ENCODE measurements at regions not wholly inside any gene's neighbourhood (a gene's known extent, or its start where the extent isn't known, plus 50 kb on each side); places are given as distances from the start of the nearest gene placed in this dataset.

DNA sequence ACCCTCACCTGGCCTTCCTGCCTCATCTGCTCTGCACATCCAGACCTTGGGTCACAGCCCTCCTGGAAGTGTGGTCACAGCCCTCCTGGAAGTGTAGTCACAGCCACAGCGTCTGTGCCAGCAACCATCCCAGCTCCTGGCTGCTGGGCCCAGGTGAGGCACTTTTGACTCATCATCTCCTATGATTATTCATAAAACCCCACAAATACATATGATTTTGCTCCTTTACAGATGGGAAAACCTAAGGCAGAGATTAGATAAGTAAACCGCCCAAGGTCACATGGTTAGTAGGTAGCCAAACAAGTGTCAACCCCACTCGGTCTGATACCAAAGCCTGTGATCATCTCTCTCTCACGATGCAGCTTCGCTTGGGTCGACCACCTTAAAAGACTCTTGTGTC is 94.3 kb downstream of the PRLHR start:
- DNase-seq (ENCODE audit: low read depth in 2 of 2), result no peak

DNA sequence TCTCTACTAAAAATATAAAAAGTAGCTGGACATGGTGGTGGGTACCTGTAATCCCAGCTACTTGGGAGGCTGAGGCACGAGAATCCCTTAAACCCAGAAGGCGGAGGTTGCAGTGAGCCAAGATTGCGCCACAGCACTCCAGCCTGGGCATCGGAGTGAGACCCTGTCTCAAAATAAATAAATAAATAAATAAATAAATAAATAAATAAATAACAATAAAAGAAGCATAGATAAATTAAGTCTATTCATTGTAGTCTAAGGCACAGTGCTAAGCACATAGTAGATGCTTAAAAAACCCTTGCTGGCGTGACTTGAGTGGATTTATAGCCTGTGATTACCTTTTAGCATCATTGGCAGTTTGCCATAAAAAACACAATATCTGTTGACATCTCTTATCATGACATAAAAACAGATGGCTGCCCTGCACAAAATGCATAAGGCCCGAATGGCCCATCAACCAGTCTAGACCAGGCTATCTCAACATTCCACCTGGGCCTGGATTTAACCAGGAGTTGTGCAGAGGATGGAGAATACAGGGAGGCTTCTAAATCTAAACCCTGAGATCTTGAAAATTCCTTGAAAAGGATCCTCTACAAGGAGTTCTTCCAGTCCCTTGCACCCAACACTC is 94.9 kb downstream of the PRLHR start:
- no peak for DNase-seq (ENCODE audit: low read depth in 2 of 2)

DNA sequence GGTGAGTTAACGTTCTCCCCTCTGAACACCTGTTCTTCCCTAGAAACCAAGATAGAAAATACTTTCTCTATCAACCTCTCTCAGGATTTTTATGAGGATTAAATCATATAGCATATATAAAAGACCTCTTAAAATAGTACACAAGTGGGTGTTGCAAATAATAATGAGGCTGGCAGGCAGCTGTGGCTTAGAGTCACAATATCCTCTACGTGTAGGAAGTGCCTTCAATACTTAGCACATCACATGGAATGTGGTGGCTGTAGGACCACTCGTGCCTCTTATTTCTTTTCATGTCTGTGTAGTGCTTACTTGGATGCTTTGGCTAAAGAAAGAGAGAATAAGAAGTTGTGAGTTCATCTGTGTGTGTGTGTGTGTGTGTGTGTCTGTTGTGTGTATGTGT is 96.3 kb downstream of the PRLHR start:
- DNase-seq (ENCODE audit: low read depth in 2 of 2), result no peak

DNA sequence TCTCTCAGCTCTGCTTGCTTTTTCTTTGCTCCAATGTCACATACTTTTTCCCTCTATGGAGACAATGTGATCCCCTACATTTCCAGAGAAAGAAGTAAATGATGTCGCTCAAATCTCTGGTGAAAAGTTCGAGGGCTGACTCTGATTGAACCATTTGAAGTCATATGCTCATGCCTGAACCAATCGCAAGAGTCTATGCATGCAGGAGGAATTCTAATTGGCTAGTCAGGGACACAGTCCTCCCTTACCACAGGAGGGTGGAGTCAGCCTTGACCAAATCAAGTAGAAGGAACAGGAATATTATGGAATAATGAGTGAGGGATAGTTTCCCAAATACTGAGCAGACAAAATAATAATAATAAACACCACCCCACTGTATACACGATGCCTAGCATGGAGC is 96.8 kb downstream of the PRLHR start:
- no peak for DNase-seq (ENCODE audit: low read depth in 2 of 2)

DNA sequence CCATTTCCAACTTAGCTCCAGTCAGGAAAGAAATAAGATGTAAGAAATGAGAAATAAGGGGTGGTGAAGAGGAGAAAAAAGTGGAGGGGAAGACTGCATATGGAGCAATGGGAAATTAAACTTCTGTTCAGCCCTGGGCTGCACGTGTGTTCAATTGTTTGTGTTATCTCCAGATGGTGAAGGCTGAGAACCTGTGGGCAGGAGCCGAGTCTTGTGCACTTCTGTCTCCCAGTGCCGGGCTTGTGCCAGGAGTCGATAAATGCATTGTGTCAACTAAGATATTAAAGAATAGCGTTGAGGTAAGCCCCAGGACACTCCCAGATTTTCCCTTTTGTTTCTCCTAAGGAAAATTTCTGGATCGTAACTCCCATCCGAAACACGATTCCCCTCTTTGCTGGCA is 98.2 kb downstream of the PRLHR start:
- DNase-seq (ENCODE audit: low read depth in 2 of 2), result no peak

DNA sequence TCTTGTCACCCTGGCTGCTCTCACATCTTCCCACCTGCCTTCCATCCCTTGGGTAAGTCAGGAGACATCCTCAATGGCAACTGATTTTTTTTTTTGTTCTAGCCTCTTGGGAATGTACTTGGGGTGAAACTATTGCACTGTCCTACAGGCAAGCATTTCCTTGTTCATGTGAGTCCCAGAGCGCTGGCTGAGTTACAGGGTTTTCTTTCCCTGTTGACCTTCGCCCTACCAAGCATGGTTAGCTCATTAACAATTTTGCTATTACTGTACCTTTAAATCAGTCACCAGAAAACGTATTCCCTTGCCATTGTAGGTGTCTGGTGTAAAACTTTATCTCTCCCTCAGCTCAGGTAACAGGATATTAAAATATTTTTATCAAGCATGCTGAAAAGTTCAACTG is 98.9 kb downstream of the PRLHR start:
- DNase-seq (ENCODE audit: low read depth in 2 of 2), result no peak

DNA sequence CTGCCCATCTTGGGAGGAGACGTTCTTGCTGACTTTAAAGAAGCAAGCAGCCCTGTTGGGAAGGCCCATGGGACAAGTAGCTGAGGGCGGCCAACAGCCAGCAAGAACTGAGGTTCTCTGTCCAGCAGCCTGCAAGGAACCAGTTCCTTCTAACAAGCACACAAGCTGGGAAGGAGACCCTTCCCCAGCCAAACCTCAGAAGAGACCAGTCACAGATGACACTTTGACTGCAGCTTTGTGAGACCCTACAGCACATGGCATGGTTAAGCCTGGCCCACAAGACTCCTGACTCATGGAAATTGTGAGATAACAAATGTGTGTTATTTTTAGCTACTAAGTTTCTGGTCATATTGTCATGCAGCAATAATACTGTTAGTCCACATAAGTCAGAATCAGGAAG is 99.9 kb downstream of the PRLHR start:
- no peak for DNase-seq (ENCODE audit: low read depth in 2 of 2)

DNA sequence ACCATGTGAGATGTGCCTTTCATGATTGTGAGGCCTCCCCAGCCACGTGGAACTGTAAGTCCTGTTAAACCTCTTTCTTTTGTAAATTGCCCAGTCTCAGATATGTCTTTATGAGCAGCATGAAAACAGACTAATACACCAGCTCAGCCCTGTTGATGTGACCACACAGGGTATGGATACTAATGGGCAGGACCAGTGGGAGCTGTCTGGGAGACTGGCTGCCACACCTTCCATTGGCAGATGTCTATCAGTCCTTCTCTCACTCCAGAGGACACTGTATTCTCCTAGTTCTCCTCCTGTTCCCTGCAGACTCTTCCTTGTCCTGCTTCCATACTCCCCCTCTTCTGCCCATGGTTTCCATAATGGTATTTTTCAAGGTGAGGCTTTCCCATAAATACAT is 104.4 kb downstream of the PRLHR start:
- DNase-seq (ENCODE audit: low read depth in 2 of 2), result no peak

DNA sequence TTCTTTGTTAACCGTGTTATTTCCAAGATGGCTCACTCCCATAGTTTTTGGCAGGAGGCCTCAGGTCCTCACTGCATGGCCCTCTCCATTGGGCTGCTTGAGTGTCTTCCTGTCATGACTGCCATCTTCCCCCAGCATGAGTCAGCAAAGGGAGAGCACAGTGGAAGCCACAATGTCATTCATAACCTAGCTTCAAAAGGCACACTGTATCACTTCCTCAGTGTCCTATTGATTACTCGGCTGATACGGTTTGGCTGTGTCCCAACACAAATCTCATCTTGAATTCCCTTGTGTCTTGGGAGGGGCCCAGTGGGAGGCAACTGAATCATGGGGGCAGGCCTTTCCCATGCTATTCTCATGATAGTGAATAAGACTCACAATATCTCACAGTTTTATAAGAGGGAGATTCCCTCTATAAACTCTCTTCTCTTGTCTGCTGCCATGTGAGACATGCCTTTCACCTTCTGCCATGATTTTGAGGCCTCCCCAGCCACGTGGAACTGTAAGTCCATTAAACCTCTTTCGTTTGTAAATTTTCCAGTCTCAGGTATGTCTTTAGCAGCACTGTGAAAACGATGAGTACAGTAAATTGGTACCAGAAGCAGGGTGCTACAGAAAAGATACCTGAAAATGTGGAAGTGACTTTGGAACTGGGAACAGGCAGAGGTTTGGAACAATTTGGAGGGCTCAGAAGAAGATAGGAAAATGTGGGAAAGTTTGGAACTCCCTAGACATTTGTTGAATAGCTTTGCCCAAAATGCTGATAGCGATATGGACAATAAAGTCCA is 106.5 kb downstream of the PRLHR start:
- no peak for DNase-seq (ENCODE audit: low read depth in 2 of 2)

DNA sequence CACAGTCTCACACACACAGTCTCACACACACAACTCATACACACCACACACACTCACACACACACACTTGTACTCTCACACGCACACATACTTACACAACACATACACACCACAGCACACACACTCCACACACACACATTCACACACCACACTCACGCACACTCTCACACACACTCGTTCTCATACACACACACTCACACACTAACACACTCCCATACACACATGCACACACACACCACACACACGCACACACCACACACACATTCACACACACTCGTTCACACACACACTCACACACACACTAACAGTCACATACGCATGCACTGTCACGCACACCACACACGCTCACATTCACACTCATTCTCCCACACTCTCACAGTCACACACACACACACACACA is 109.8 kb downstream of the PRLHR start:
- no peak for DNase-seq (ENCODE audit: low read depth in 2 of 2)

DNA sequence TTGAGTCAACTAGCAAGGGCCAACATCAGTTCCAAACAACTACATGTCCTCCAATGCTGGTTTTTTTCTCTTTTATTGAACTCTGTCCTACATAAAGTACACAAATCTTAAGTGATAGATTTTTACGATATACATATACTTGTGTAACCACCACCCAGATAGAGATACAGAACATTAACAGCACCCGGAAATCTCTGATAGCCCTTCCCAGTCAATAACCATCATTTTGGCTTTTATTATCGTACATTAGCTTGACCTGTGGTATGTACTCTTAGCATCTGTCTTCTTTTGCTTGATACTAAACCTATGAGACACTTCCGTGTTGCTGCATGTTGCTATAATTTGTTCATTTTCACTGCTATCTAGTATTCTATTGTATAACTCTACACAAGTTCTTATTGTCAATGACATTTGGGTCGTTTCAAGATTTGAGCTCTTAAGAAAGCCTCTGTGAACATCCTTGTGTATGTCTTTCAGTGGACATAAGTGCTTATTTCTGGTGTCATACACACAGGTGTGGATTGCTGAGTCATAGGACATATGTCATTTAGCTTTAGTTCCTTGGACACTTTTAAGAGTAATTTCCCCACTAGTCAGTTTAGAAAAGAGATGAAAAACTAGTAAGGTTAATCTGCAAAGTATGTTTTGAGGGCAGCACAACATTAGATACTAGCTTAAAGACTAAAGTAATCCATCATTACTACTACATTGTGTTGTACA is 111.1 kb downstream of the PRLHR start:
- DNase-seq (ENCODE audit: low read depth in 2 of 2), result no peak

DNA sequence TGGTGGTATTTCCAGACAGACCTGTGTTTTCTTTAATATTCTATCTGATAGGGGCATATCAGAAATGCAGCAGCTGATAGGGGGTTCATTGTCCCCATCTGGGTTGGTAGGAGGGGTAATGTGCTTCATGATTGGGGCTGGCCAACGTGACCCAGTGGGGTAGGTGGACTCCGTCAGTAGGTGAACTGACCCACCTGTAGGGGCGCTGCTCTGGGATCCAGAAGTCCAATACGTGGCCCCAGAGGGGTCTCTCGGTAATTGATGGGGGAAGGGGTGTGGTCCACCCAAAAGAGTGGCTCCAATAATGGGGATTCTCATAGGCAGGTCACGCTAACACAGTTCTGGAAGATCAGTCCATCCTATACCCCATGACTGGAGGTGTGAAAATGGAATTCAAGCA is 112.0 kb downstream of the PRLHR start:
- no peak for DNase-seq (ENCODE audit: low read depth in 2 of 2)

DNA sequence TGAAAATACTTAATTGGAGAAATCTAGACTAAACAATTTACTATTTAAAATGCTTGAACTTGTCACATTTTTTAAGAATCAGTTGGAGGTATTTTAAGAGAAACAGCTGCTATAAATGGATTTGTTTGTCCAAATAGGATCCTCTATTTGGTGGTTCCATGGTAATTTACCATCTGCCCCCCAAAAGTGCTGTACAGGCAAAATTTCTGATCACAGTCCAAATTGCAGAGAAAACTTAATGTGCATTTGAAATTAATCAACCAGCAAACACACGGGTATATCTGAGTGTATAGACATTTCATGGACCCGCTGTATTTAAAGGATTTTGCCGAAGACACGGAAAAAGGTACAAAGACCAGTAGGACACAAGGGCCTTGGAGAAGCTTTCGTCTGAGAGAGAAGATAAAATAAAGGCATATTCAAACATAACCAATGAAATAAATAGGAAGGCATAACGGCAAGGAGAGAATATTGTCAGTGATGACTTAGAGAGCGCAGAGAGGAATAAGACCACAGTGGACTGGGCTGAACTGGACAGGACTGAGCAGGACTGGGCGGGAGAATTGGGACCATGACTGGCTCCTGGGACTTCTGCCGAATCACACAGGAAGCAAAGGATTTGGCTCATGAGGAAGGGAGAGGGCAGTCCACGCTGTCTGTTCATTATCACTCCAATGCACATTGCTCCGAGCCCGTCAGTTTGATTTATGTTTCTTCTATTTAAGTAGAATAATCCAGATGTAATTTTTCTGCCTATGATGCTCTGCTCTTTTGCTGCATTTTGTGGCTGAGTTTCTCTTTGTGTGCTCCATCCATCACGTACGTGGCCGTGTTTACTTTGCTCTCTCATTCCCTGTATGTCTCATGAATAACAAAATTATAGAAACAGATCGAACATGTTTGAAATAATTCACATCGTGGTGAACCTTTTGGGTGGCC is 112.8 kb downstream of the PRLHR start:
- no peak for DNase-seq (ENCODE audit: low read depth in 2 of 2)

DNA sequence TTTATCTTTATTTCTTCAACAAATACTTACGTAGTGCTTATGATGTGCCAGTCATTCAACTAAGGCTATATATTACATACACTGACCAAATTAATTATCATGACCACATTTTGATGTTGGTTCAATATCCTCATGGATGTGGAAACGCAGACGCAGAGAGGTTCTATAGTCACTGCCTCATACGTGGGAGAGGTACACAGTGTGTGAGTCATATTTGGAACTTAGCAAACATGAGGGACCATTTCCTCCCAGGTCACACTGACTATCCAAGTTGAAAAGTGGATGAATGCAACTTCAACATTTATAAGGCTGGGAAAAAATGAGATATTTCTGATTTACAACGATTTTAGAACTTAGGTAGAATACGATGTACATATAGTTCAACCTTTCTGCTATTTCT is 113.6 kb downstream of the PRLHR start:
- DNase-seq (ENCODE audit: low read depth in 2 of 2), result no peak

DNA sequence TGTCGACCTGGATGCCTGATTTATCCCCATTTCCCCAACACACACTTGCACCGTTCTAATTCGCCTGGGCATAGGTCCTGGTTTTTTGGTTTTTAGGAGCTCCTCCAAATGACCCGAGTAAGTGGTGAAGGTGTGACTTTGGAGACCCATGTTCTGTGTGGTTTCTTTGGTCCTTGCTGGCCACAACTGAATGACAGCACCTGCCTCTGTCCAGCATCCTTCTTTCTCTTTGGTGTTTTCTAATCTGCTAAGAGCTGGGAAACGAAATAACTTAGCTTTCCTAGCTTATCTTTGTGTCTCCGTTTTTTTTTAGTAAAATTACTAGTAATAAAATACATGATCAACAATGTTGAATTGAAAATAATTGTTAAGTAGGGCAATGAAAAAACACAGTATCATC is 120.2 kb downstream of the PRLHR start:
- DNase-seq (ENCODE audit: low read depth in 2 of 2), result no peak

DNA sequence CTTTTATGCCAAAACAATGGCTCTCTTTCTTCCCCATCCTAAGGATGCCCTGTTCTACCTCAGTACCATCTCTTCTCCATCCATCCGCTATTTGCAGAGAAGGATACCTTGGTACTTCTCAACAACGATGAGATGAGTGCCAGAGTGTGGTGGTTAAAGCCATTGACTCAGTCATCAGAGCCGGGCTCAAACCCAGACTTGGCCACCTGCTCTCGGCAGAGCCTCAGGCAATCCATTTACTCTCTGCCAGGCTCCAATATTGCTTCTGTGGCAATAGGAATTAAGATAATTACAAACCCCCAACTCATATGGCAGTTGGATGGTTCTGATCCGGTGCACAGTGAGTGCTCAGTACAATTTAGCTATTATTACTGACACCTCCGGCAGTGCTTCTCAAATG is 121.3 kb downstream of the PRLHR start:
- no peak for DNase-seq (ENCODE audit: low read depth in 2 of 2)

DNA sequence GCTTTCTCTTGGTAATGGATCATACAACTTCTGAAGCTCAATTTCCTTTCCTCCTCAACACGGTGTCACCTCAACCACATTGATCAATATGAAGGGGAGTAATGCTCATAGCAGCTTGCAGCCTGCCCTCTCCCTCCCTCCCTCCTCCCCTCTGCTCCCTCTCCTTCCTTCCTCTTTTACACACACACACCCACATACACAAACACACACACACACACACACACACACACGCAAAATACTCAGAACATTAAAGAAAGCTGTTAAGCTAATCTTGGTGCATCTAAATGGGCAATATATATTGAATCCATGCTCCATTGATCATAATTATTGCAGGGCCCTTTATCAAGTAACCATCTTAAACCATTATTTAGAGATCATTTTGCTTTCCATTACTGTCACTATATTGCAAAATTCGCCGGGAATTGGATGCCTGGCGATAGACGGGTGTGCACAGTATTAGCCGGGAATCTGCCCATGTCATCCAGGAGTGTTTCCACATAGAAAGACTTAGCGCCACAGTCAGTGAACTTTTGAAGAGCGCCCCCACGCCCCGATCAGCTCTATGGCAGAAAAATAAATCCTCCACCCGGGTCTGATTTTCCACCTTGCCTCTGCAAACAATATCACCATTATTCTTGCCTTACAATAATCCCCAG is 122.0 kb downstream of the PRLHR start:
- no peak for DNase-seq (ENCODE audit: low read depth in 2 of 2)

DNA sequence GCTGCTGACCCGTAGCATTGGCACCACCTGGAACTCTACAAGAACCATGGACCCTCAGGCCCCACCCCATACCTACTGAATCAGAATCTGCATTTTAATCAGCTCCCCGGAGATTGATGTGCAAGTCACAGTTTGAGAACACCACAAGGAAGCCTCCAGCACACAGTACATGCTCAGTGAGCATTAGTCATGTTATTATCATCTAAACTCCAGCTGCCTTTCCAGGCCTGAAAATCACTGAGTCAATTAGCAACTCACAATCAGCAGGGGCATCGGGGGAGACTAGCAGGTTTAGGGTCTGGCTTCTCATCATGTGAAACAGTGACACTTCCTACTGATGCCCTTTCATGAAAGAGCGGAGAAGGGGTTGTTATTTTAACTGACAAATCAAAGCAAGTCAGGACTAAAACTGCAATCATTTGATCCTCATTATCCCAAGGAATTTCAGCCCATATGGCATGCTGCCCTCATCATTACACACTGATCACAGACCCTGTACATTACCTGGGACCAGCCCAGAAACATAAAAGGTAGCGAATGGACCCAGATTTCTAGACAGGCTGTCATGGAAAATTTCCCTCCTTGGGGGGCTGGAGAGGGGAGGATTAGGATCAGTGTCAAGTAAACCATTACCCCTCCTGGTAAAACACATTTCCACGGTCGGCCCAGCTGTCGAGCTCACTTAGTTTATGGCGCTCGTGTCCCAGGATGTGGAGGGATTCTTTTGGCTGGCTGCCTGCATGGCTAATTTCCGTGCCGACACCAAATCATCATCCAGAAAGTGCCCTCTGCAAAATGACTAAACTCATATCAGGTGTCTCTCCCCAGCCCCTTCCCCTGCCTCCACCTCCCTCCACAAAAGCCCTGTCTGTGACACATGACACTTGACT is 122.8 kb downstream of the PRLHR start:
- no peak for DNase-seq (ENCODE audit: low read depth in 2 of 2)

DNA sequence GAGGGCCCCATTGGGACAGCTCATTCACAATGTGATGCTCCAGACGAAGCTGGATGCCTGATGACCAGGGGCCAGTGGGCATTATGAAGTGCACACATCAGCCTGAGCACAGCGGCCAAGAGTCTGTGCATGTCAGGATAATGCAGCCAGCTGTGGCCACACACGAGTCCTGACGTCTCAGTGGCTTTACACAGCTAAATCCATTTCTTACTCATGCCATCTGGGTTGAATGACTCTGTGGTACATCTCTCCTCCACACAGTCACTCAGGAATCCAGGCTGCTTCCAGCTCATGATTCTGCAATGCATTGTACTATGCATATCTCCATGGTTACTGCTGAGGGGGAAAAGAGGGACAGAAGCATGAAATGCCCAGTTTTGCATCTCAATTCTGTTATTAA is 123.6 kb downstream of the PRLHR start:
- no peak for DNase-seq (ENCODE audit: low read depth in 2 of 2)

DNA sequence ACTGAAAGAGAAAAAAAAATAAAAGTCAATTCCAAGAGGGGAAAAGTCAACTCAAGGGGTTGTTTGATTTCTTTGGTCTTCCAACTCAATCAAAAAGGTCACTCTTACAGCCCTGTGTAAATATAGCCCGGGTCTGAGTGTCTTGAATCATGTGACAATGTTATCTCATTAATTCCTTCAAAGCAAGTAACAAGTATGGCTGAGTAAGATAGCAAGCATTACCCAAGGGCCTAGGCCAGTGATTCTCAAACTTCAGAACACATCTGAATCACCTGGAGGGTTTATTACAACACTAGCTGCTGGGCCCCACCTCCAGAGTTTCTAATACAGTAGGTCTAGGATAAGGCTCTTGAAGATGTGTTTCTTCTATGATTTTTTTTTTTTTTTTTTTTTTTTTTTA is 125.0 kb downstream of the PRLHR start:
- DNase-seq (ENCODE audit: low read depth in 2 of 2), result no peak

Measured in stimulated activated CD4-positive, alpha-beta T cell treated with anti-CD3 and anti-CD28 coated beads, Interleukin-12 subunit alpha, Interleukin-12 subunit beta, amount 100 ng/mL, for 24 hours (primary cell).